ENCODE measurements at regions not wholly inside any gene's neighbourhood (a gene's known extent, or its start where the extent isn't known, plus 50 kb on each side); places are given as distances from the start of the nearest gene placed in this dataset.

DNA sequence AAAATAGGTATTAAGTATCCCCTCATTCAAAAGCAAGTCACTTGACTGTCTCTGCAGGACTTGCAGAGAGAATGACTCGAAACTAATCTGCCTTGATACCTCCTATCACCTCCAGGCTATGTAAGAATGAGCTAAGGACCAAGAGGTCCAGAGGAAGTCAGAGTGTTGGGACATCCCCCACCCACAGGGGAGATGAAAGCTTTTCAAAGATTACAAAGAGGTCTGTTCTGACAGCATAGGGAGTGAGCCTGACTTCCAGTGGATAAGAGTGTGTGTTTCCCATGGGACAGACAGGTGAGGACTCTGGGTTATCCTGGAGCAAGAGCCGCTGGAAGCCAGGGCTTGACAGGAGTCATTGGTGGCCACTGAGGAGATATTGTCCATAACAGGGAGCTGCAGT lies 85.0 kb upstream of the TACR1 start:
- peak; percentile 8 for DNase-seq (ENCODE audit: low read depth, low spot score)

GRCh38 chr2:75278821-75279379 lies 79.6 kb upstream of the TACR1 start:
- no peak for DNase-seq (ENCODE audit: low read depth, low spot score)

DNA sequence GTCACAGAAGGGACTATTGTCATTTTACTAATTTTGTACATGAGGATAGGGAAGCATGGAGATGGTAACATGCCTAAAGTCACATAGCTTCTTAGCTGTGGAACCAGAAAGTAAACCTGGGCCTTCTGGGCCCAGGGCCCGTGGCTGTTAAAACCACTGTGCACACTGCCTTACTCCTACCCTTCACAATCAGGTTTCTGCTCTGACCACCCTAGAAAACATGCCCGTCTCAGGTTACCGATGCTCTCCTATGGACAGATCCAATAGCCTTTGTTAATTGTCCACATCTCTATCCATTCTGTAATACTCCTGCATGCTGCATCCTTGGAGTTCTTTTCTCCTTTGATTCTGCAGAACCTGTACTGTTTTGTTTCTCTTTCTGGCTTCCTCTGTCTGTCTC lies 79.0 kb upstream of the TACR1 start:
- peak; percentile 8 for DNase-seq (ENCODE audit: low read depth, low spot score)

GRCh38 chr2:75277111-75277510 lies 77.8 kb upstream of the TACR1 start:
- DNase-seq (ENCODE audit: low read depth, low spot score), result no peak

- DNase-seq (ENCODE audit: low read depth, low spot score), result peak; percentile 9
Observed at GRCh38 chr2:75276093-75277029, 77.0 kb upstream of the TACR1 start.

GRCh38 chr2:75274936-75275335 lies 75.6 kb upstream of the TACR1 start:
- no peak for DNase-seq (ENCODE audit: low read depth, low spot score)

DNA sequence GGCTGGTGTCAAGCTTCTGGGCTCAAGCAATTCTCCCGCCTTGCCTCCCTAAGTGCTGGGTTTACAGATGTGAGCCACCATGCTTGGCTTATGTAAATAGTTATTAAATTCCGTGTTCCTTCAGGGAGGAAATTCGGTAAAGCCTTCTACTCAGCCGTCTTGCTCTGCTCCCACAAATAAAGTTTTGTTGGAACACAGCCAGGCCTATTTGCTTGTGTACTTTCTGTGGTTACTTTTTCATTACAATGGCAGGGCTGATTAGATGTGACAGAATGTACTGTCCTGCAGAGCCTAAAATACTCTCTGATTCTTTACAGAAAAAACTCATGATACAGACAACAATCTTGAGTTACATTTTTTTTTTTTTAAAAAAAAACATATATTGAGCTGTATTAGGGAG lies 68.8 kb upstream of the TACR1 start:
- DNase-seq (ENCODE audit: low read depth, low spot score), result no peak

DNA sequence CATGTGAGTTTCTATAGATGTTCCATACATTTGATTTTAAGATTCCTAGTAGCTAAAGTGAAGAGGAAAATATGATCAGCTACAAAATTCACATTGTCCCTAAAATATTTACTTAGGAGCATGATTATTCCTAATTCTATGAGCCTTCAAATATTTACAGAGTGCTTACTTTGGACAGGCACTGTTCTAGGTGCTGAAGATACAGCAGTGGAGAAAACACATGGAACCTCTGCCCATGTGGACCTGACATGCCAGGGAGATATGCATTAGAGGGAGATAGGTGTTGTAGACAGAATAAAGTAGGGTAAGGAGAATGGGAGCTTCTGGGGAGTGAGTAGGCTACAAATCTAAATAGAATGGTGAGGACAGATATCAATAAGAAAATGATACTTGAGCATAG lies 62.6 kb upstream of the TACR1 start:
- no peak for DNase-seq (ENCODE audit: low read depth, low spot score)

DNA sequence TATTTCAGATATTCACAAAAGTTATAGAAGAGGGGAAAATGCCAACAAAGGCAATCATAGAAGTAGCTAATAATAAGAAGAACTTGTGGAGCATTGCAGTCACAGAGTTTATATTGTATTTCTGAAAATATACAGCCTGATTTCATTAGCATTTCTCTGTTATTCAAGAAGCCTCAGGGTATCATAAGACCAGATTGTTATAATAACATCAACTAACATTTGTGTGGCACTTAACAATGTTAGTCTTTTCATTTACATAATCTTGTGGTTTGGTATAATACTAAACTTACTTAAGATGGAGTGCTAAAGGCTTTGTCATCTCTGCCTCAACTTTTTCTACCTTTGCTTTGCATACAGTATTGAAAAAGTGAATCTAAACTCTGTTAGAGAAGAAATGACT lies 61.6 kb upstream of the TACR1 start:
- no peak for DNase-seq (ENCODE audit: low read depth, low spot score)

DNA sequence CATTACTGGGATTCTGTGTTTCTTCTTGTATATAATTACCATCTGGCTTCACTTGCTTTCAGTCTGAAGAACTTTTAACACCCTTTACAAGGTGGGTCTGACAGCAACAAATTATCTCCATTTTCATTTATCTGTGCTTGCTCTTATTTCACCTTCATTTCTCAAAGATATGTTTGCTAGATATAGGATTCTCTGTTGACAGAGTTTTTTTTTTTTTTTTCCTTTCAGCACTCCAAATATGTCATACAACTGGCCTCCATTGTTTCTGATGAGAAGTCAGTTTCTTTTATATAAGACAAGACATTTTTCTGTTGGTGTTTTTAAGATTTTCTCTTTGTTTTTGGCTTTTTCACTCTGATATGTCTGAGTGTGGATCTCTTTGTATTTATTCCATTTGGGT lies 59.3 kb upstream of the TACR1 start:
- no peak for DNase-seq (ENCODE audit: low read depth, low spot score)

DNA sequence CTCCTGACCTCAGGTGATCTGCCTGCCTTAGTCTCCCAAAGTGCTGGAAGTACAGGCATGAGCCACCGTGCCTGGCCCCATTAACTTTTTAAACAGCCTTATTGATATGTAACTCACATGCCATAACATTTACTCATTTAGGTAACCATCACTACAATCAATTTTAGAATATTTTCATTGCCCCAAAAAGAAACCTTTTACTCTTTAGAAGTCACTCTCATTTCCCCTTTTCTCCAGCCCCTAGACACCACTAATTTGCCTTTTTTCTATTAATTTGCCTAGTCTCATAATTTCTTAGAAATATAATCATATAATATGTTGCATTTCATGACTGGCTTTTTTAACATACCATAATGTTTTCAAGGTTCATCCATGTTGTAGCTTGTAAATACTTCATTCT lies 57.2 kb upstream of the TACR1 start:
- no peak for DNase-seq (ENCODE audit: low read depth, low spot score)

- DNase-seq (ENCODE audit: low read depth, low spot score), result no peak
Observed at GRCh38 chr2:75253526-75253925, 54.2 kb upstream of the TACR1 start.

- no peak for DNase-seq (ENCODE audit: low read depth, low spot score)
Observed at GRCh38 chr2:75251896-75252295, 52.6 kb upstream of the TACR1 start.

All from ELF-1 (cell line).